ENCODE measurements at regions not wholly inside any gene's neighbourhood (a gene's known extent, or its start where the extent isn't known, plus 50 kb on each side); places are given as distances from the start of the nearest gene placed in this dataset.

DNA sequence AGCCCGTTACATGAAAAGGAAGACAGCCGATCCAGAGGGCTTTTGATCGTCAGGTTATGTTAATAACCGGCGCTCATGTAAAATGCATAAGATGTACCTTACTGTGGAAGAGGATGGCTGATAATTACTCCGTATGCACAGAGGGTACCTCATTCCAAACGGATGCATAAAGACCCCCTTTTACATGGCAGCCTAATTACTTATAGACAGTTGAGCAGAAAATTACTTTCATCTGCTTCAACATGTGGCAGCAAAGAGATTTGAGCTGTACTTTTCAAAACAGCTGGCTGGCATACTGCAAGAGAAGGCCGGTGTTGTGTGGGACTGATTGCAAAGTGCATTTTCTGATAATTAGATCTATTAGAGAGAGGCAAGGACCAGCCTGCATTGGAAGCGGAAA is 103.4 kb downstream of the SHOX start:
- TF ChIP-seq, protein P1, sequence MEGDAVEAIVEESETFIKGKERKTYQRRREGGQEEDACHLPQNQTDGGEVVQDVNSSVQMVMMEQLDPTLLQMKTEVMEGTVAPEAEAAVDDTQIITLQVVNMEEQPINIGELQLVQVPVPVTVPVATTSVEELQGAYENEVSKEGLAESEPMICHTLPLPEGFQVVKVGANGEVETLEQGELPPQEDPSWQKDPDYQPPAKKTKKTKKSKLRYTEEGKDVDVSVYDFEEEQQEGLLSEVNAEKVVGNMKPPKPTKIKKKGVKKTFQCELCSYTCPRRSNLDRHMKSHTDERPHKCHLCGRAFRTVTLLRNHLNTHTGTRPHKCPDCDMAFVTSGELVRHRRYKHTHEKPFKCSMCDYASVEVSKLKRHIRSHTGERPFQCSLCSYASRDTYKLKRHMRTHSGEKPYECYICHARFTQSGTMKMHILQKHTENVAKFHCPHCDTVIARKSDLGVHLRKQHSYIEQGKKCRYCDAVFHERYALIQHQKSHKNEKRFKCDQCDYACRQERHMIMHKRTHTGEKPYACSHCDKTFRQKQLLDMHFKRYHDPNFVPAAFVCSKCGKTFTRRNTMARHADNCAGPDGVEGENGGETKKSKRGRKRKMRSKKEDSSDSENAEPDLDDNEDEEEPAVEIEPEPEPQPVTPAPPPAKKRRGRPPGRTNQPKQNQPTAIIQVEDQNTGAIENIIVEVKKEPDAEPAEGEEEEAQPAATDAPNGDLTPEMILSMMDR (IDR thresholded peaks at IDR 0.05): no peak
- TF ChIP-seq EZH2 (IDR thresholded peaks at IDR 0.05; ENCODE audit: borderline replicate concordance, insufficient read depth, low read depth, low read length, poor library complexity, severe bottlenecking): no peak
